Omental fat pad (tissue), 3 donors: ENCODE measurements at regions not wholly inside any gene's neighbourhood (a gene's known extent, or its start where the extent isn't known, plus 50 kb on each side); places are given as distances from the start of the nearest gene placed in this dataset.

Experiments
- ATAC-seq: fragments of 150-250 bp; one replicate; pipeline ENCODE4 v1.9.1; 2016; ENCODE audit warnings: mild to moderate bottlenecking, moderate library complexity; ENCODE audit not compliant: low FRiP score
- DNase-seq: peaks from one replicate; pipeline ENCODE4 v3.0.0-alpha.2; 2019; ENCODE audit warnings: low spot score
- CTCF ChIP-seq, 3 donors: fragments of 450-650 bp; IDR thresholded peaks; one replicate each; pipeline ENCODE4 v1.5.1; 2016 to 2017; ENCODE audit warnings: antibody characterized with exemption in 3 of 3, mild to moderate bottlenecking in 3 of 3, moderate library complexity in 2 of 3

- ATAC-seq (no peak), DNase-seq (no peak)
- TF ChIP-seq CTCF (IDR thresholded peaks at IDR 0.05), result no peak
Measured at GRCh38 chr12:58367041-58367440, 425.7 kb downstream of the ATP23 start.

DNA sequence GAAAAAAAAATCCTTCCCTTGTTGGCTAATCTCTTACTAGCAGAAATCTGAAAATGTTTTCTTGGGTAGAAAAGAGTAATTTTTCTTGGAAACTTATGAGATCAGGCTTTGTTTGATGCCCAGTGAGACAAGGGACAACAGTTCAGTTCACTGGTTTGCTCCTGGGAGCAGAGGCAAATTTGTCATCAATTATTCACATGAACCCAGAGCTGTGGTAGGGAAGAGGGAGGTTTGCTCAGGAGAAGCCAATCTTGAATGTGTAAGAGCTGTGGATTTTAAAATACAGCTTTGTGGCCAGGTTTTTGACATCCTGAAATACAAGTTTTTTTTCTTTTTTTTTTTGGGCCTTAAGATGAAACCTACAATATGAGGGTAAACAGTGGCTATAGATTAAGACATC lies 426.6 kb downstream of the ATP23 start:
- no peak for DNase-seq
- no peak for TF ChIP-seq CTCF (IDR thresholded peaks at IDR 0.05)
- ATAC-seq, result no peak

DNA sequence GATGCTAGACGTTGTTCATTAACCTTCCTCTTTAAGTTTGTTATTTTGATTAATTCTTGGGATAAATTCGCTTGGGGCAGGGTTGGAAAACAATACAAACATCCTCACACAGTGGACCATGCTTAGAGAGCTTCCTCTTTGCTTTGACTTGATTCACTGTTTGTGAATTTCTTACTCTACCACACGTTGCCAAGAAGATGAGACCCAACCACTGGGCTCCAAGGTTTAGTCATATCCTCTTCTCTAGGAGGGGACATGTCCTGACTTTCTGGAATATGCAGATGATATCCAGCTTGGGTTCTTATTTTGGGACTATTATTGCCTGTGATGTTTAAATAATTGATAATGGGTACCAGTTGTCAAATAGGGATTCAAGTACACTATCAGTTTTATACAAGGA lies 428.2 kb downstream of the ATP23 start:
- ATAC-seq, result no peak
- no peak for TF ChIP-seq CTCF (IDR thresholded peaks at IDR 0.05)
- DNase-seq, result no peak

- ATAC-seq, result no peak
Measured at GRCh38 chr12:58372298-58372697, 430.9 kb downstream of the ATP23 start.

DNA sequence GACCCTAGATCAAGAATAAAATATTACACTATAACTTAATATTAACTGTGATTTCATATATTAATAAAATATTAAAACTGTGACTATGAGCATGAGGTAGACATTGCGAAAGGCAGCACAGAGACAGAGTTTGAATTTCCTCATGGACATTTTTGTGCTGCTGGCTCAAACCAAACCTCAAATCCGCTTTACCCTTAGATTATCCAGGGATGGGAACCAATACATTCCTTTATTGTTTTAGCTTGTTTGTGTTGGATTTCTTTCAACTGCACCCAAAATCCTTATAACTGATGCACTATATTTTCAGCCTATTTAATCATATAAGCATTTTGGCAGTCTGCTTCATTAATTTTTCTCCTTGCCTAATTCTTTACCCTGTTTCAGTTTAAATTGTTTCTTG lies 436.7 kb downstream of the ATP23 start:
- DNase-seq (no peak), ATAC-seq (no peak)
- TF ChIP-seq CTCF (IDR thresholded peaks at IDR 0.05), result no peak

More at GRCh38 chr12:58372298-58372697, 430.9 kb downstream of the ATP23 start:
- DNase-seq, result no peak
- TF ChIP-seq CTCF (IDR thresholded peaks at IDR 0.05), result no peak

DNA sequence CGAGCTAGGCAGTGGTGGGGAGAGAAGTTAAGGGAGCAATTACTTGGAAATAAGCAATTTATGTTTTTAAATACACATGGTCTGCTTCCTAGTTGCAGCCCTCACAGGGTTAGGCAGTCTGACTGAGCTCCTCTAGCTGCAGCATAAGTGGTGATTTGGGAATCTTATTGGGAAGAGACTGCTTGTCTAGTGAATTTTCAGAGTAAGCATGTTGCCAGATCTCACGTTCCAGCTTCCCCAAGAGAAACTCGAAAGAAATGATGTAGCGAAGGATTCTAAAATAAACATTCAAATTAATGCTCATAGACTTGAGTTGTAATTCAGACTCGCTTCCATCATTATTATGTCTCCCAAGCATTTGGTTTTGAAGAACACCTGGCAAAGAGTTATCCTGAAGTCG lies 440.2 kb downstream of the ATP23 start:
- ATAC-seq (no peak), DNase-seq (no peak)

DNA sequence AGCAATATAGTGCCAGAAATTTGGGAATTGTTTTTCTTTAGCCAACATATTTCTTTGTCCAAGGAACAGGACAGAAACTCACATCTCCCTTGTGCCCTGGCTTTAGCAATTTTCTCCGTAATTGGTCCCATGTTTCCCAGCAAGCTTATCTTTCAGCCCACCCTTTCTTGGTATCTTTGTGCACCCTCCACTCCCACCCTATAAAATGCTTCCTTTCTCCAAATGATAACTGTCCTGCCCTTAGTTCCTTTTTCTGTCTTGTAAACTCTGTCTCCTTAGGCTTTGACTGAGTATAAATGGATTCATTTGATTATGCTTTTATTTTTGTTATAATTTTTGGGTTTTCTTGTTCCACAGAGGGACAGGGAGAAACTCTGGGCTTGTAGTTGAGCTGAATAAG lies 442.8 kb downstream of the ATP23 start:
- ATAC-seq (no peak), DNase-seq (no peak)
- no peak for TF ChIP-seq CTCF (IDR thresholded peaks at IDR 0.05)

More for the DNA sequence above, 440.2 kb downstream of the ATP23 start:
- TF ChIP-seq CTCF (IDR thresholded peaks at IDR 0.05), result no peak
